GM19324 (cell line): ENCODE measurements at regions not wholly inside any gene's neighbourhood (a gene's known extent, or its start where the extent isn't known, plus 50 kb on each side); places are given as distances from the start of the nearest gene placed in this dataset.
"Not testable (repeated sequence)": the region's sequence is repeated elsewhere in the genome, so short reads cannot be mapped to it uniquely, and the experiment has no call there.

Source experiments
- ATAC-seq: cut with Tn5 transposase; IDR thresholded peaks from one replicate; pipeline ENCODE4 v1.9.1; 2021; ENCODE audit warnings: mild to moderate bottlenecking, moderate library complexity; ENCODE audit not compliant: unreplicated experiment, low FRiP score

DNA sequence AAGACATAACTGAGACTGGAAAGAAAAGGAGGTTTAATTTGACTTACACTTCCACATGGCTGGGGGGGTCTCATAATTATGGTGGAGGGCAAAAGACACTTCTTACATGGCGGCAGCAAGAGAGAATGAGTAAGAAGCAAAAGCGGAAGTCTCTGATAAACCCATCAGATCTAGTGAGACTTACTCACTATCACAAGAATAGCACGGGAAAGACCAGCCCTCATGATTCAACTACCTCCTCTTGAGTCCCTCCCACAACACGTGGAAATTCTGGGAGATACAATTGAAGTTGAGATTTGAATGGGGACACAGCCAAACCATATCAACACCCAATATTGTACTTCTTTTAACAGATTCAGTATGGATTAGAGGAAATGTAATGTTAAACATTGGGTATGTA is 646.6 kb downstream of the ANKRD50 start:
- ATAC-seq: no peak

DNA sequence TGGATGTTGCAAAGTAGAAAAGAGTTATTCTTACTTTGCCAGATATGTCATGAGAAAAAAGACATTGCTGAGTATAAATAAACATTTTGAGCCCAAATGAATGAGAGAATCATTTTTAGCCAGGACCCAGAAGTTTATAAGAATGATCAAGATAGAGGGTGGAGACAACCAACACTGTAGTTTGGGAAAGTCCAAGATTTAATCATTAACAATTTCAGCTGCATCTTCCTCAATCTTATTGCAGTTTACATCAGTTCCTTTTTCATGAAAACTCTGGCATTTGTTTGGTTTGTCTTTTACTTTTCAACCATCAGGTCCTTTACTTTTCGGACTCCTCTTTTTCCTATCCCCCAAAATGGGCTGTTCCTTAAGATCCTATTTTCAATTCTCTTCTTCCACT is 645.9 kb downstream of the ANKRD50 start:
- ATAC-seq: no peak

DNA sequence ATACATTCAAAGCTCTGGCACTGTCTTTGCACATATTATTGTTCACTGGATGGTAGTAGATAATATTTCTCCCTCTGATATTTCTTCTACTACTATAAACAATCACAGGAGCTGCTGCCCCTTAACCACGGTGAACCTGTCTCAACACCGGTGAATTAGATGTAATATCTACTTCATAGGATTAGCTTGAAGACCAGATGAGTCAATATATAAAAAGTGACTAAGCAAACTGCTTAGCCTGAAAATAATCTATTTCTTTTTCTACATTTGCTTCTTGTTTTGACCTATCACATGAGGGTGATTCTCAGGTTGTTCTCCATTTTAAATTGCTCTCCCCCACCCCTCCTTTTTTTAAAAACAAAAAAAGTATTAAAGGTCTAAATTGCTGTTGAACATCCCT is 645.5 kb downstream of the ANKRD50 start:
- no peak for ATAC-seq

GRCh38 chr4:124070688-124071484 is 641.6 kb downstream of the ANKRD50 start:
- ATAC-seq: no peak

GRCh38 chr4:124075276-124075675 is 637.3 kb downstream of the ANKRD50 start:
- not testable (repeated sequence) for ATAC-seq

DNA sequence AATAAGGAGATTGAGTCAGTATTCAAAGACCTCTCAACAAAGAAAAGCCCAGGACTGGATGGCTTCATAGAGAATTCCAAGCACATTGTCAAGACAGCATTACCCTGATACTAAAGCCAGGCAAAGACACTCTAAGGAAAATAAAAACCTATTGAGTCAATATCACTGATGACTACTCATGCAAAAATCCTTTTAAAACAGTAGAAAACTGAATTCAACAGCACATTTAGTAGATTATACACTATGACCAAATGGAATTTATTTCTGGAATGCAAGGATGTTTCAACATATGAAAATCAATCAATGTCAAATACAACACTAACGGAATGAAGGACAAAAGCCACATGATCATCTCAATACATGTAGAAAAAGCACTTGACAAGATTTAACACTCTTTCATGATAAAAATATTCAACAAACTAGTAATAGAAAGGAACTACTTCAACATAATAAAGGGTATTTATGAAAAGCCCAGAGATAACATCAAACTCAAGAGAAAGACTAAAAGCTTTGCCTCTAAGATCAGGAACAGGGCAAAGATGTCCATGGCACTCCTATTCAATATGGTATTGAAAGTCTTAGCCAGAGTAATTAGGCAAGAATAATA is 633.3 kb downstream of the ANKRD50 start:
- no peak for ATAC-seq

GRCh38 chr4:124083711-124084110 is 628.8 kb downstream of the ANKRD50 start:
- ATAC-seq: no peak

GRCh38 chr4:124085561-124086180 is 626.9 kb downstream of the ANKRD50 start:
- no peak for ATAC-seq

GRCh38 chr4:124090021-124090420 is 622.5 kb downstream of the ANKRD50 start:
- ATAC-seq: no peak

GRCh38 chr4:124092101-124092500 is 620.4 kb downstream of the ANKRD50 start:
- no peak for ATAC-seq

GRCh38 chr4:124092541-124092984 is 620.0 kb downstream of the ANKRD50 start:
- no peak for ATAC-seq

- ATAC-seq: no peak
Measured at GRCh38 chr4:124095621-124096020, 616.9 kb downstream of the ANKRD50 start.

DNA sequence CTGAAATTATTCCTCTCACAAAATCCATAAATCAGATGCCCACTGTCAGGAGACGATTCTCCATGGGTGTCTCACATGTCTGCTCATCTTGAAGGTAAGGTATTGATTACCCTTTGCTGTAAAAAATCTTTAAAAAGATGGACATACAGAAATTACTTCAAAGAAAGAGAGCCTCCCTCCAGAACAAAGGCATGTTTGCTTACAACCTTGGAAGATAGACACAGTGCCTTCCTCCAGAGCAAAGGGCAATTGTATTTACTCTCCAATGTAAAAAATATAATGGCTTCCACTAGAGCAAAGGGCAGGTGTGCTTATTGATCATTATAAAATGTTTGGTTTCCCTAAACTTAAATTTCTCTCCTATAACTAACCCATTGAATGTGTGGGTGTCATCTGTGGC is 616.2 kb downstream of the ANKRD50 start:
- ATAC-seq: no peak

GRCh38 chr4:124097447-124097846 is 615.1 kb downstream of the ANKRD50 start:
- no peak for ATAC-seq

DNA sequence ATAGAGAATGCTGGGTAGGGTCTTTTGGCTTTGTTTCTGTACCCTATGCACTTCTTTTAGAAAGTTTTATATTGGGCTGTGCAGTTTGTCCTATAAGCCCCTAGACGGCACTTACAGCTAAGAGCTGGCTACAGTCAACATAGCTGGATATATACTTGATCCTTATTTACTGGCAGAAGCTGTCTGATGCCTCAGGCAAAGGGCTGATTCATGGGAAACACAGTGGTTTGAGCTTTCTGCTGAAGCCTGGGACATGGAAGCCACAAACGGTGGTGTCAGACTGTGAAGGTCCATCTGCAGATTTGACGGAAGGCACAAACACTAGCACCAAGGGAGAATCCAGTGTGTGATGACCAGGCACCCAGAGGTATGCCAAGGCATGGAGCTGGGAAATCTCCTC is 608.4 kb downstream of the ANKRD50 start:
- ATAC-seq: no peak

DNA sequence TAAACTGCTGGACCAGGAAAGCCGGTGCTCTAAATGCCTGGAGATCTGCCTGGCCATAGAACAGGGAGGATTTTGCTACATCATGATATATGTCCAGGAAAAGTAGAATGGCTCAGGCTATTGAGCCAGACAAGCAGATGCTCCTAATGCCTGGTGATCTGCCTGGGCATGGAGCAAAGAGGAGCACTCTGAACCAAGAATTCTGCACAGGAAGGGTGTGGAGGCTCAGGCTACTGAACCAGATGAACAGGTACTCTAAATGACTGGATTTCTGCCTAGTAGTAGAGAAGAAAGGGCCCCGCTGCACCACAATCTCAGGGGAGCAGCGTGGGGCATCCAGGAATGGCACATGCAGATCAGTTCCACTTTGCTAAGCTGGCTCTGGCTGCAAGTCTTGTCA is 607.9 kb downstream of the ANKRD50 start:
- ATAC-seq: no peak

GRCh38 chr4:124105212-124105611 is 607.3 kb downstream of the ANKRD50 start:
- ATAC-seq: no peak

DNA sequence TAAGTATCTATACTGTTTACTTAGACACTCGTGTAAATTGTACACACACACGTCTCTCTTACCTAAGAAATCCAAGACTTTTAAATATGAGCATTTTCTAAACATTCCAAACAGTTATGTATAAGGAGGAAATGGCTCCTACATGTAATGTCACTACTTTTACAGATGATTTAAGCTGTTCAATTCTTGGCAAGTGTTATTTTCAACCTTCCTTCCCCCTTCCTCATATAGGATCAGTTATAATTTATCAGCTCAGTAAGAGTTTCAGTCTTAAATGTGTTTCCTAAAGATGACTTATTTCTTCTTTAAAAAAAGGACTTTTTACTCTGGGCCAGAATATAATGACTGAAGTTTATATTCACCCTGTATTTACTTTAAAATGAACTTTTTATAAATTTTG is 601.1 kb downstream of the ANKRD50 start:
- ATAC-seq: no peak

- peak; percentile 54 for ATAC-seq
Measured at GRCh38 chr4:124111922-124112321, 600.6 kb downstream of the ANKRD50 start.

- no peak for ATAC-seq
Measured at GRCh38 chr4:124118061-124118460, 594.5 kb downstream of the ANKRD50 start.

GRCh38 chr4:124121461-124121971 is 591.0 kb downstream of the ANKRD50 start:
- no peak for ATAC-seq
